VCaP (cell line): ENCODE measurements at regions not wholly inside any gene's neighbourhood (a gene's known extent, or its start where the extent isn't known, plus 50 kb on each side); places are given as distances from the start of the nearest gene placed in this dataset.

Experiments
- H3K27ac ChIP-seq: fragments of 450-650 bp; 2 replicates; pipeline ENCODE4 v1.5.1; 2017
- CTCF ChIP-seq: fragments of 450-650 bp; conservative IDR thresholded peaks from 2 replicates; pipeline ENCODE4 v1.5.1; 2017; ENCODE audit warnings: mild to moderate bottlenecking, moderate library complexity

GRCh38 chr6:6801635-6802218 is 213.2 kb downstream of the LY86 start:
- no peak overlapping the region for H3K27ac ChIP-seq
- TF ChIP-seq CTCF, result no peak

- no peak overlapping the region for H3K27ac ChIP-seq
- TF ChIP-seq CTCF, result no peak
Measured at GRCh38 chr6:6803180-6803977, 214.9 kb downstream of the LY86 start.

- no peak overlapping the region for H3K27ac ChIP-seq
Measured at GRCh38 chr6:6804843-6805615, 216.5 kb downstream of the LY86 start.

GRCh38 chr6:6806844-6807518 is 218.5 kb downstream of the LY86 start:
- no peak for TF ChIP-seq CTCF

More at GRCh38 chr6:6804843-6805615, 216.5 kb downstream of the LY86 start:
- no peak for TF ChIP-seq CTCF

GRCh38 chr6:6808343-6808742 is 219.8 kb downstream of the LY86 start:
- no peak overlapping the region for H3K27ac ChIP-seq
- TF ChIP-seq CTCF, result no peak

More at GRCh38 chr6:6806844-6807518, 218.5 kb downstream of the LY86 start:
- H3K27ac ChIP-seq, result no peak overlapping the region

GRCh38 chr6:6808915-6809314 is 220.4 kb downstream of the LY86 start:
- H3K27ac ChIP-seq, result no peak overlapping the region
- TF ChIP-seq CTCF, result no peak

- no peak for TF ChIP-seq CTCF
- H3K27ac ChIP-seq, result no peak overlapping the region
Measured at GRCh38 chr6:6810727-6811126, 222.2 kb downstream of the LY86 start.
